Prostate gland (tissue), 2 donors: ENCODE measurements at regions not wholly inside any gene's neighbourhood (a gene's known extent, or its start where the extent isn't known, plus 50 kb on each side); places are given as distances from the start of the nearest gene placed in this dataset.

ENCODE experiments used
- CTCF ChIP-seq, 4 experiments: fragments of 200-600 bp in 2 of 4; fragments of 450-650 bp in 2 of 4; sonication (generic) in 2 of 4; IDR thresholded peaks; 1 replicate in 3 of 4; 2 replicates in 1 of 4; pipeline ENCODE4 v1.5.1; 2016 to 2019; ENCODE audit warnings: antibody characterized with exemption in 4 of 4, mild to moderate bottlenecking in 2 of 4, moderate library complexity in 2 of 4
- POLR2A ChIP-seq: fragments of 450-650 bp; IDR thresholded peaks from one replicate; pipeline ENCODE4 v1.6.1; 2016; ENCODE audit warnings: antibody characterized with exemption, mild to moderate bottlenecking
- POLR2AphosphoS5 ChIP-seq: sonication (generic); formaldehyde crosslinking; IDR thresholded peaks from one replicate; pipeline ENCODE4 v1.6.1; 2017; ENCODE audit warnings: antibody characterized with exemption

DNA sequence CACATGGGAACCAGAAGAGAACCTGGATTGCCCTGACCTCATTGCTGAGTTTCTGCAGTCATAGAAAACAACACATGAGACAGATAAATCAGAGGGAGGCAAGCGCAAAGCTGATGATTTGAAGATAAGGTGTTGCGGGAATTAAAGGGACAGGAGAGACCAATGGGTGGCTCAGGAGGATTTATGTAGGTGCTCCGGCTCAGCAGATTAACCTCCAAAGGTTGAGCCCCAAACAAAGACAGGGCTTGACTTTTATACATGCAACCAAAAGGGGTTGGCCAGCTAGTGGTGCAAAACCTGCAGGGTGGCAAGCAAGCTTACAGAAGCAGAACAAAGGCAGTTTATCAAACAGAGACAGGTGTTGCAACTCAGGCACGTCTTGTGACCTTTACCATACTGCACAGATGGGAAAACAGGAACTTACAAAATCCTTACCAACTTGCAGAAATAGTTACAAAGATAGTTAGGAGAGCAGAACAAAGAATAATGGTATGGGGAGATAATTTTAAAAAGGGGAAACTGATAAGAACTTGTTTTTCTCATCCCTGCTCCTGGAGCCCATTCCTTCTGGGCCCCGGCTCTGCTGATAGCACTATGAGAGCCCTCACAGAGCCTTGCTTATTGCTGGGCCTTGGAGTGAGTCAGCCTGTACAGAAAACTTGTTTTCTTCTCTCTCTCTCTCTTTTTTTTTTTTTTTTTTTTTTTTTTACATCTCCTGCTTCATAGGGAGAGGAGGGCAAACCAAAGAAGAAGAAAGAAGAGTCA, 93.6 kb downstream of the SNRPE start:
- TF ChIP-seq CTCF (IDR thresholded peaks at IDR 0.05) (no peak), POLR2A (no peak), POLR2AphosphoS5 (no peak)
